BE2C (cell line): ENCODE measurements at regions not wholly inside any gene's neighbourhood (a gene's known extent, or its start where the extent isn't known, plus 50 kb on each side); places are given as distances from the start of the nearest gene placed in this dataset.

ENCODE experiments used
- DNase-seq: peaks from one replicate; pipeline ENCODE4 v3.0.0-alpha.2; 2020
- H3K27me3 ChIP-seq: fragments of 250-450 bp; sonication (Bioruptor Pico); 2 replicates; pipeline ENCODE4 v1.5.1; 2020; ENCODE audit warnings: mild to moderate bottlenecking
- H3K36me3 ChIP-seq: fragments of 250-450 bp; sonication (Bioruptor Pico); 2 replicates; pipeline ENCODE4 v1.5.1; 2020; ENCODE audit warnings: mild to moderate bottlenecking
- H3K4me1 ChIP-seq: fragments of 250-450 bp; sonication (Bioruptor Pico); 2 replicates; pipeline ENCODE4 v1.5.1; 2020
- H3K4me3 ChIP-seq: 2 replicates; pipeline ENCODE4 v1.5.1; 2011; ENCODE audit warnings: low read depth, low read length
- H3K9me3 ChIP-seq: fragments of 250-450 bp; sonication (Bioruptor Pico); 2 replicates; pipeline ENCODE4 v1.5.1; 2020
- CTCF ChIP-seq: IDR thresholded peaks from 2 replicates; pipeline ENCODE4 v1.5.1; 2012; ENCODE audit warnings: mild to moderate bottlenecking, low read depth, low read length

- H3K36me3 ChIP-seq: no peaks in the 10 kb centered on the region
- no peaks in the 10 kb centered on the region; the same call in 1 of the 2 replicates for H3K27me3 ChIP-seq
- TF ChIP-seq CTCF: no peak
- H3K4me3 ChIP-seq: no peak overlapping the region
- H3K9me3 ChIP-seq: no peaks in the 10 kb centered on the region
- H3K4me1 ChIP-seq: no peaks in the 10 kb centered on the region
- DNase-seq: no peak
Measured at GRCh38 chr15:96716075-96716474, 385.6 kb downstream of the NR2F2 start.

DNA sequence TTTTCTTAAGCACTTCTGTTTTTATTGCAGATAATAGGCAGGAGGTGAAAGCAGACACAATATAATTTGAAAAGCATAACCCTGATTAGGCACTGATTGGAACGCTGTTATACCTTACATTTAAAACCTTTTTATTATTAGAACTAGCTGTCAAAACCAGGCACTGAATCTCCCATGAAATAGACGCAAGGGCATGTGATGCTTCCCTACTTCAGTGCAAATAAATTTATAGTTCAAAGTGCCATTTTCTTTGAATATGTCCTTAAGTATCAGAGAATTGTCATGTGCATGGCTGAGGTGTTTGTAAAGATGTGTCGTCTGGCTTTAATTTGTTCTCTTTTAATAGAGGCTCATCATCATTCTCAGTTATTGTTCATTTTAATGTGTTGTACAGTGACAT lies 386.0 kb downstream of the NR2F2 start:
- no peaks in the 10 kb centered on the region for H3K9me3 ChIP-seq
- TF ChIP-seq CTCF: no peak
- H3K36me3 ChIP-seq: no peaks in the 10 kb centered on the region
- DNase-seq: no peak
- no peaks in the 10 kb centered on the region for H3K4me1 ChIP-seq
- no peaks in the 10 kb centered on the region; the same call in 1 of the 2 replicates for H3K27me3 ChIP-seq
- H3K4me3 ChIP-seq: no peak overlapping the region

DNA sequence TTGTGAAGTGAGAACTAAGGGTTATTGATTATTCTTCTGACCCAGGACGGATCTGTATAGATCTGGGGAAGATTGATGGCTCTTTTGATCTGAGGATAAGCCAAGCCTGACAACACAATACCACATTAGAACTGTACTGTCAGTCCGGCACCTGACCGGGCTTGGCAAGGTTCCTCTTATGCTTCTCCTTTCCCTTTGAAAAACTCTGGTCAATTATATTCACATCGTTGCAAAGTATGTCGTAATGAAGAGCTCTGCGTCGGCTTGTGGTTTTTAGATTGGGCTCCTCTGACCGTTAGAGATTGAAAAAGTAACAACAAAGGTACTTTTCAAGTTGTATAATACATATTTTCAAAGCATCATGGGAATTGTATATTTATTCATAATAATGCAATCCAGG lies 389.8 kb downstream of the NR2F2 start:
- DNase-seq: no peak
- no peaks in the 10 kb centered on the region for H3K9me3 ChIP-seq

GRCh38 chr15:96720656-96721055 lies 390.2 kb downstream of the NR2F2 start:
- no peak for DNase-seq
- no peak for TF ChIP-seq CTCF

More for the DNA sequence above, 389.8 kb downstream of the NR2F2 start:
- no peak for TF ChIP-seq CTCF
- Histone ChIP-seq H3K4me3 (no peak overlapping the region), H3K4me1 (no peaks in the 10 kb centered on the region), H3K27me3 (no peaks in the 10 kb centered on the region), H3K36me3 (no peaks in the 10 kb centered on the region)

GRCh38 chr15:96728591-96728990 lies 398.1 kb downstream of the NR2F2 start:
- Histone ChIP-seq H3K27me3 (no peaks in the 10 kb centered on the region), H3K9me3 (no peaks in the 10 kb centered on the region), H3K36me3 (no peaks in the 10 kb centered on the region), H3K4me1 (no peaks in the 10 kb centered on the region), H3K4me3 (no peak overlapping the region)
- DNase-seq: no peak
- no peak for TF ChIP-seq CTCF

More at GRCh38 chr15:96720656-96721055, 390.2 kb downstream of the NR2F2 start:
- Histone ChIP-seq H3K9me3 (no peaks in the 10 kb centered on the region), H3K4me3 (no peak overlapping the region), H3K4me1 (no peaks in the 10 kb centered on the region), H3K27me3 (no peaks in the 10 kb centered on the region), H3K36me3 (no peaks in the 10 kb centered on the region)

DNA sequence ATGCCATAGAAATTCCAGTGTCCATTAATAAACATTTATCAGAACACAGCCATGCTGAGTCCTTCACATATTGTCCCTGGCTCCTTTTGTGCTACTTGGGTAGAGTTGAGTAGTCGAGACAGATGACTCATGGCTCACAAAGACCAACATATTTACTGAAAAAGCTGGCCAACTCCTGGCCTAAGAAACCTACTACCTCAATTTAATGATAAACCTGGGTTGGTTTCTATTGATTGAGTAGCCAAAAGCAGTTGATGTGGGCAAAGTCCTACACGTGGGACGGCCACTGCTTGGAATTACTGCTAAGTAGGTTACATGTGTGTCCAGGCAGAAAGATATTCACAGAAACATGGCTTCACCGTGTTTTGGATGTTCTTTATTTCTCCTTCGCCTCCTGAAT lies 402.2 kb downstream of the NR2F2 start:
- no peaks in the 10 kb centered on the region for H3K27me3 ChIP-seq
- no peak for DNase-seq
- TF ChIP-seq CTCF: no peak

More for the DNA sequence above, 402.2 kb downstream of the NR2F2 start:
- no peak overlapping the region for H3K4me3 ChIP-seq
- no peaks in the 10 kb centered on the region for H3K4me1 ChIP-seq
- H3K9me3 ChIP-seq: no peaks in the 10 kb centered on the region
- H3K36me3 ChIP-seq: no peaks in the 10 kb centered on the region
